WTC11 (cell line): ENCODE measurements at regions not wholly inside any gene's neighbourhood (a gene's known extent, or its start where the extent isn't known, plus 50 kb on each side); places are given as distances from the start of the nearest gene placed in this dataset.

Experiments
- ATF1 ChIP-seq: sonication (generic); formaldehyde crosslinking; IDR thresholded peaks from 2 replicates; pipeline ENCODE4 v1.8.1; 2023; ENCODE audit warnings: mild to moderate bottlenecking, moderate library complexity, missing genetic modification reagents
- ATF3 ChIP-seq: sonication (generic); formaldehyde crosslinking; conservative IDR thresholded peaks from 2 replicates; pipeline ENCODE4 v1.8.1; 2022; ENCODE audit warnings: mild to moderate bottlenecking, missing genetic modification reagents
- CTCF ChIP-seq: fragments of 200-600 bp; IDR thresholded peaks from 2 replicates; pipeline ENCODE4 v1.8.0; 2022; ENCODE audit warnings: antibody characterized with exemption
- E2F1 ChIP-seq: sonication (generic); formaldehyde crosslinking; IDR thresholded peaks from 2 replicates; pipeline ENCODE4 v1.8.0; 2022; ENCODE audit warnings: mild to moderate bottlenecking, missing genetic modification reagents
- FOXJ3 ChIP-seq: sonication (generic); formaldehyde crosslinking; IDR thresholded peaks from 2 replicates; pipeline ENCODE4 v1.9.0; 2021; ENCODE audit warnings: missing genetic modification reagents, mild to moderate bottlenecking, borderline replicate concordance
- FOXP1 ChIP-seq: sonication (generic); formaldehyde crosslinking; IDR thresholded peaks from 2 replicates; pipeline ENCODE4 v1.8.0; 2022; ENCODE audit warnings: missing genetic modification reagents, mild to moderate bottlenecking, moderate library complexity, borderline replicate concordance
- IRF1 ChIP-seq: sonication (generic); formaldehyde crosslinking; IDR thresholded peaks from 2 replicates; pipeline ENCODE4 v1.8.0; 2023; ENCODE audit warnings: missing genetic modification reagents
- MAX ChIP-seq: sonication (generic); formaldehyde crosslinking; IDR thresholded peaks from 2 replicates; pipeline ENCODE4 v1.8.0; 2022; ENCODE audit warnings: mild to moderate bottlenecking, missing genetic modification reagents
- MYBL2 ChIP-seq: sonication (generic); formaldehyde crosslinking; IDR thresholded peaks from 2 replicates; pipeline ENCODE4 v1.8.1; 2023; ENCODE audit warnings: mild to moderate bottlenecking, moderate library complexity, missing genetic modification reagents
- NR2C2 ChIP-seq: sonication (generic); formaldehyde crosslinking; IDR thresholded peaks from 2 replicates; pipeline ENCODE4 v1.8.0; 2022; ENCODE audit warnings: mild to moderate bottlenecking, missing genetic modification reagents
- SOX15 ChIP-seq: fragments of 250-450 bp; sonication (Bioruptor Pico); IDR thresholded peaks from 2 replicates; pipeline ENCODE4 v1.9.0; 2021; ENCODE audit warnings: mild to moderate bottlenecking
- TCF7 ChIP-seq: sonication (generic); formaldehyde crosslinking; IDR thresholded peaks from 2 replicates; pipeline ENCODE4 v1.8.0; 2022; ENCODE audit warnings: mild to moderate bottlenecking, low read depth, missing genetic modification reagents, moderate library complexity
- TP53 ChIP-seq: sonication (generic); formaldehyde crosslinking; IDR thresholded peaks from 2 replicates; pipeline ENCODE4 v1.8.1; 2023; ENCODE audit warnings: mild to moderate bottlenecking, missing genetic modification reagents
- USF2 ChIP-seq: sonication (generic); formaldehyde crosslinking; IDR thresholded peaks from 2 replicates; pipeline ENCODE4 v1.8.1; 2023; ENCODE audit warnings: mild to moderate bottlenecking, missing genetic modification reagents, moderate library complexity

GRCh38 chr15:36469311-36469966, 110.0 kb upstream of the CDIN1 start:
- TF ChIP-seq CTCF, result no peak
- TF ChIP-seq SOX15, result no peak
- TF ChIP-seq IRF1 (CRISPR knock-in tag), result no peak
- TF ChIP-seq ATF3 (CRISPR knock-in tag), result no peak
- no peak for TF ChIP-seq TCF7 (CRISPR knock-in tag)
- TF ChIP-seq ATF1 (CRISPR knock-in tag), result no peak
- no peak for TF ChIP-seq NR2C2 (CRISPR knock-in tag)
- no peak for TF ChIP-seq FOXJ3
- no peak for TF ChIP-seq E2F1 (CRISPR knock-in tag)
- TF ChIP-seq MAX (CRISPR knock-in tag), result no peak
- TF ChIP-seq USF2, result no peak
- no peak for TF ChIP-seq MYBL2 (CRISPR knock-in tag)
- no peak for TF ChIP-seq FOXP1 (CRISPR knock-in tag)
- TF ChIP-seq TP53 (CRISPR knock-in tag), result no peak
